SK-N-SH (cell line): ENCODE measurements at regions not wholly inside any gene's neighbourhood (a gene's known extent, or its start where the extent isn't known, plus 50 kb on each side); places are given as distances from the start of the nearest gene placed in this dataset.
A peak's percentile ranks its signal among the peaks of the same experiment; 100 is the strongest.

Experiments
- CHD2 ChIP-seq: fragments of 150-350 bp; IDR thresholded peaks from 2 replicates; pipeline ENCODE4 v1.6.1; 2018; ENCODE audit warnings: low read length; ENCODE audit not compliant: partially characterized antibody
- CTCF ChIP-seq: fragments of 200-600 bp; sonication (generic); IDR thresholded peaks from 2 replicates; pipeline ENCODE4 v1.6.1; 2017; ENCODE audit warnings: antibody characterized with exemption, mild to moderate bottlenecking, moderate library complexity
- ELF1 ChIP-seq: IDR thresholded peaks from 2 replicates; pipeline ENCODE4 v1.4.0; 2012
- EZH2phosphoT487 ChIP-seq: fragments of 200-600 bp; sonication (generic); IDR thresholded peaks from 2 replicates; pipeline ENCODE4 v1.6.1; 2017; ENCODE audit warnings: low read depth, mixed run types, mild to moderate bottlenecking, antibody characterized with exemption, moderate library complexity, borderline replicate concordance
- FOSL2 ChIP-seq: IDR thresholded peaks from 2 replicates; pipeline ENCODE4 v1.4.0; 2012; ENCODE audit warnings: low read depth, mild to moderate bottlenecking, moderate library complexity, borderline replicate concordance
- IRF3 ChIP-seq: fragments of 150-350 bp; IDR thresholded peaks from 2 replicates; pipeline ENCODE4 v1.6.1; 2016; ENCODE audit warnings: mild to moderate bottlenecking, low read depth, low read length
- JUND ChIP-seq: IDR thresholded peaks from 2 replicates; pipeline ENCODE4 v1.4.0; 2012
- MAX ChIP-seq: IDR thresholded peaks from 2 replicates; pipeline ENCODE4 v1.4.0; 2012; ENCODE audit warnings: low read depth
- MEF2A ChIP-seq: IDR thresholded peaks from 2 replicates; pipeline ENCODE4 v1.4.0; 2012; ENCODE audit warnings: low read depth, borderline replicate concordance
- NFIC ChIP-seq: IDR thresholded peaks from 2 replicates; pipeline ENCODE4 v1.4.0; 2012; ENCODE audit warnings: borderline replicate concordance
- NRF1 ChIP-seq: IDR thresholded peaks from 2 replicates; pipeline ENCODE4 v1.6.1; 2012; ENCODE audit warnings: low read depth, mild to moderate bottlenecking, low read length
- RFX5 ChIP-seq: IDR thresholded peaks from 2 replicates; pipeline ENCODE4 v1.6.1; 2012; ENCODE audit warnings: mild to moderate bottlenecking, improper control_type of control experiment, low read length
- RXRA ChIP-seq: IDR thresholded peaks from 2 replicates; pipeline ENCODE4 v1.4.0; 2012; ENCODE audit warnings: low read depth, mild to moderate bottlenecking, borderline replicate concordance
- SMC3 ChIP-seq: IDR thresholded peaks from 2 replicates; pipeline ENCODE4 v1.6.1; 2012; ENCODE audit warnings: low read depth, low read length, improper control_type of control experiment
- TAF1 ChIP-seq: IDR thresholded peaks from 2 replicates; pipeline ENCODE4 v1.6.1; 2012; ENCODE audit warnings: low read depth, mild to moderate bottlenecking, low read length, moderate library complexity, borderline replicate concordance
- TCF12 ChIP-seq: IDR thresholded peaks from 2 replicates; pipeline ENCODE4 v1.4.0; 2012
- TEAD4 ChIP-seq: IDR thresholded peaks from 2 replicates; pipeline ENCODE4 v1.4.0; 2012; ENCODE audit warnings: mild to moderate bottlenecking, borderline replicate concordance; ENCODE audit not compliant: insufficient read depth
- USF1 ChIP-seq: IDR thresholded peaks from 2 replicates; pipeline ENCODE4 v1.4.0; 2012; ENCODE audit warnings: low read depth, borderline replicate concordance
- USF2 ChIP-seq: fragments of 150-350 bp; IDR thresholded peaks from 2 replicates; pipeline ENCODE4 v1.6.1; 2017; ENCODE audit warnings: antibody characterized with exemption, low read length, low read depth, borderline replicate concordance
- YY1 ChIP-seq: IDR thresholded peaks from 2 replicates; pipeline ENCODE4 v1.4.0; 2012; ENCODE audit warnings: low read depth, mild to moderate bottlenecking
- ZBTB33 ChIP-seq: IDR thresholded peaks from 2 replicates; pipeline ENCODE4 v1.4.0; 2012; ENCODE audit warnings: low read depth, borderline replicate concordance

- TF ChIP-seq EZH2phosphoT487 (no peak), SMC3 (no peak; the same call in 1 of the 2 replicates), CHD2 (peak; percentile 82), MEF2A (peak; percentile 54; the same call in 1 of the 2 replicates), USF2 (no peak), TCF12 (peak; percentile 79), RXRA (peak; percentile 58), ELF1 (no peak; the same call in 1 of the 2 replicates), IRF3 (no peak), USF1 (no peak), NRF1 (no peak), TAF1 (no peak), TEAD4 (peak; percentile 80; the same call in 1 of the 2 replicates), ZBTB33 (peak; percentile 11; the same call in 1 of the 2 replicates), CTCF (no peak), YY1 (no peak), JUND (peak; percentile 68), RFX5 (peak; percentile 69; the same call in 1 of the 2 replicates), NFIC (peak; percentile 72), MAX (peak; percentile 35; the same call in 1 of the 2 replicates), FOSL2 (peak; percentile 54)
These were observed 1184.8 kb downstream of the GATA3 start (continued) for GRCh38 chr10:9239298-9239697.
